H1 (cell line): ENCODE measurements at regions not wholly inside any gene's neighbourhood (a gene's known extent, or its start where the extent isn't known, plus 50 kb on each side); places are given as distances from the start of the nearest gene placed in this dataset.

ENCODE experiments used
- CTCF ChIP-seq, 3 experiments: IDR thresholded peaks; 1 replicate in 2 of 3; 2 replicates in 1 of 3; pipeline versions ENCODE4 v1.5.1 to v1.6.1; 2011; ENCODE audit warnings: low read length in 3 of 3, mild to moderate bottlenecking in 3 of 3, inconsistent platforms in 2 of 3, low read depth in 1 of 3, moderate library complexity in 1 of 3; ENCODE audit not compliant: insufficient read depth in 1 of 3; ENCODE audit errors: control extremely low read depth in 1 of 3
- EZH2 ChIP-seq: fragments of 200-600 bp; sonication (generic); IDR thresholded peaks from 2 replicates; pipeline ENCODE4 v1.7.1; 2012; ENCODE audit warnings: low read depth, mild to moderate bottlenecking, moderate library complexity, low read length, inconsistent platforms; ENCODE audit not compliant: severe bottlenecking
- JUND ChIP-seq: IDR thresholded peaks from 2 replicates; pipeline ENCODE4 v1.6.1; 2011; ENCODE audit warnings: mild to moderate bottlenecking, improper control_type of control experiment, low read length
- POLR2AphosphoS5 ChIP-seq: IDR thresholded peaks from 2 replicates; pipeline ENCODE4 v1.6.1; 2011; ENCODE audit warnings: low read depth, low read length

- no peak for TF ChIP-seq CTCF (IDR thresholded peaks at IDR 0.05; ENCODE audit: control extremely low read depth in 1 of 3, insufficient read depth in 1 of 3, low read depth in 1 of 3, low read length in 3 of 3)
- TF ChIP-seq EZH2: no peak
- TF ChIP-seq POLR2AphosphoS5: no peak
- TF ChIP-seq JUND: no peak
These were observed 298.8 kb upstream of the GCFC2 start for GRCh38 chr2:76009484-76009883.
